ENCODE measurements at regions not wholly inside any gene's neighbourhood (a gene's known extent, or its start where the extent isn't known, plus 50 kb on each side); places are given as distances from the start of the nearest gene placed in this dataset.

GRCh38 chr7:41399171-41399570 is 303.7 kb downstream of the INHBA start:
- no peaks in the 10 kb centered on the region for H3K79me1 ChIP-seq (ENCODE audit: insufficient read depth, low read depth, low read length, poor library complexity, severe bottlenecking)
- H3K79me2 ChIP-seq (ENCODE audit: insufficient read depth, low read length) = no peaks in the 10 kb centered on the region
- no peak overlapping the region for H3K4me2 ChIP-seq (ENCODE audit: insufficient read depth, insufficient read length, low read length)
- H2BK12ac ChIP-seq (ENCODE audit: insufficient read length, low read depth, low read length) = no peak overlapping the region
- H3K27me3 Mint-ChIP-seq (ENCODE audit: low read depth) = no peaks in the 10 kb centered on the region; the same call in 1 of the 2 replicates
- no peak for TF ChIP-seq CTCF (conservative IDR thresholded peaks at IDR 0.05)
- H3K27ac Mint-ChIP-seq = no peak overlapping the region
- H3K4me1 ChIP-seq (ENCODE audit: insufficient read depth, low read length) = no peaks in the 10 kb centered on the region
- H4K8ac ChIP-seq (replicated peaks; ENCODE audit: insufficient read length, low read depth, low read length) = no peak overlapping the region
- no peak for DNase-seq
- H4K91ac ChIP-seq (ENCODE audit: insufficient read length, low read depth, low read length) = no peak overlapping the region
- peaks cover 3 to 6% of the 10 kb centered on the region in 2 experiments; a peak in 3 of 5 replicates for H3K9me3 Mint-ChIP-seq
- H2BK15ac ChIP-seq (ENCODE audit: low read depth, low read length) = no peak overlapping the region
- H2AK5ac ChIP-seq (ENCODE audit: insufficient read length, low read length) = no peak overlapping the region
- H3K36me3 Mint-ChIP-seq (ENCODE audit: insufficient read depth in 1 of 3, low read depth in 3 of 3) = peaks cover 0 to 7% (median 0%) of the 10 kb centered on the region in 3 experiments; a peak in 2 of 7 replicates
- H4K5ac ChIP-seq (ENCODE audit: insufficient read length, low read depth, low read length) = no peak overlapping the region
- no peak overlapping the region for H3K9ac ChIP-seq (ENCODE audit: extremely low read depth, insufficient read length, low read length)
- H2BK5ac ChIP-seq (ENCODE audit: insufficient read length, low read length) = no peak overlapping the region
- H3K23ac ChIP-seq (ENCODE audit: insufficient read length, low read depth, low read length) = no peak overlapping the region
- H3K27ac ChIP-seq (ENCODE audit: insufficient read length, low read depth, low read length) = no peak overlapping the region
- no peak overlapping the region for H2BK20ac ChIP-seq (ENCODE audit: low read depth, low read length, poor library complexity, severe bottlenecking)
- no peak overlapping the region for H3K4ac ChIP-seq (ENCODE audit: low read depth, low read length)
- no peaks in the 10 kb centered on the region for H3K27me3 ChIP-seq (ENCODE audit: insufficient read depth, low read length)
- H3T11ph ChIP-seq (ENCODE audit: low read length) = no peak overlapping the region
- H3K9me3 ChIP-seq (ENCODE audit: control insufficient read depth, low read depth, low read length) = no peaks in the 10 kb centered on the region
- peaks cover 20 to 26% of the 10 kb centered on the region in 2 experiments for H3K4me1 Mint-ChIP-seq
- peak overlapping the region; percentile 52 for H2AFZ ChIP-seq (ENCODE audit: low read length)
- no peaks in the 10 kb centered on the region for H4K20me1 ChIP-seq (ENCODE audit: control insufficient read depth, insufficient read depth, insufficient read length)
- no peak overlapping the region for H3K18ac ChIP-seq (ENCODE audit: insufficient read length, low read depth, low read length)
- no peak overlapping the region for H3K14ac ChIP-seq (ENCODE audit: insufficient read depth, low read length)
- no peaks in the 10 kb centered on the region for H3K23me2 ChIP-seq (ENCODE audit: insufficient read length, low read depth, low read length, poor library complexity, severe bottlenecking)
- H3K56ac ChIP-seq (ENCODE audit: insufficient read length, low read depth, low read length) = no peak overlapping the region
- no peak overlapping the region for H2BK120ac ChIP-seq (ENCODE audit: low read depth, low read length, poor library complexity, severe bottlenecking)
- no peak overlapping the region for H3K4me3 Mint-ChIP-seq
- no CpG with 5 or more reads among the region's 3 CpGs for WGBS (ENCODE audit: extremely low coverage, insufficient read length, low lambda C conversion rate)

All from H9 (cell line).